ENCODE measurements at regions not wholly inside any gene's neighbourhood (a gene's known extent, or its start where the extent isn't known, plus 50 kb on each side); places are given as distances from the start of the nearest gene placed in this dataset.

DNA sequence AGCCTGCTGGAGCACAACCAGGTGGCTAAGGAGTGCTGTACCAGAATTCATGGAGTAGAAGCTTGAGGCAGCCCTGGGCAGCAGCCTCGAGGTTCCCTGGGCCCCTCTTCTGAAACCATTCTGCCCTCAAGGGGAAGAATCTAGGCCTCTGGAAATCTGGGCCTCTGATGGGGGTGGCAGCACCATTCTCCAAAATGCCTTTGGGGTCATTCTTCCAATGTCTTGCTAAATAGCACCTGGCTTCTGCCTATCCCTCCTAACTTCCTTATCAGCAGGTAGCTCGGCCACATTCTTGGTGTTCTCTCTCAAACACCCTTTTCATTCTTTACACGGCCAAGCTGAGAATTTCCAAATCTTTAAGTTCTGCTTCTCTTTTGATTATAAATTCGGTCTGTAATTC, 473.6 kb downstream of the BCOR start:
- H2AFZ ChIP-seq (replicated peaks; ENCODE audit: low read length, poor library complexity): no peak overlapping the region
- ChIA-PET CTCF (no interaction called here), POLR2A (ENCODE audit: unreplicated experiment) (no interaction called here)
- no peaks in the 10 kb centered on the region for H3K79me1 ChIP-seq (ENCODE audit: low read depth in 1 of 2, low read length in 2 of 2)
- H3K4me3 ChIP-seq (ENCODE audit: insufficient read depth, low read depth, low read length): no peak overlapping the region
- no peak overlapping the region for H2BK120ac ChIP-seq (ENCODE audit: low read depth, low read length)
- no peak overlapping the region for H4K5ac ChIP-seq (ENCODE audit: low read depth, low read length)
- H3K4me2 ChIP-seq (ENCODE audit: low read depth, low read length): no peak overlapping the region
- no peaks in the 10 kb centered on the region for H3K36me3 ChIP-seq (ENCODE audit: control insufficient read depth, insufficient read depth, low read length)
- H3K9me1 ChIP-seq (ENCODE audit: insufficient read depth, low read length): no peaks in the 10 kb centered on the region
- H3K4me1 ChIP-seq (ENCODE audit: control insufficient read depth, insufficient read depth, low read length): no peaks in the 10 kb centered on the region
- H3K9me3 ChIP-seq (ENCODE audit: control insufficient read depth, insufficient read depth, low read length): no peaks in the 10 kb centered on the region; the same call in 1 of the 2 replicates
- no peaks in the 10 kb centered on the region for H4K20me1 ChIP-seq (ENCODE audit: insufficient read depth, low read length)
- no peak overlapping the region for H4K91ac ChIP-seq (ENCODE audit: insufficient read depth, low read depth, low read length)
- in situ Hi-C loops (cut with MboI; ENCODE audit: low sequenced_read_pairs) (loop anchor here (10.0 kb wide), 1 partner anchor 59 kb away; no protein-coding TSS in a partner anchor), dilution Hi-C loops (cut with HindIII; ENCODE audit: low sequenced_read_pairs, unreplicated experiment) (no loop called here), intact Hi-C loops (cut with micrococcal nuclease) (no loop called here)
- no peak overlapping the region for H4K8ac ChIP-seq (ENCODE audit: low read depth in 2 of 2, low read length in 2 of 2)
- H3K56ac ChIP-seq (ENCODE audit: extremely low read depth, insufficient read depth, low read length): no peak overlapping the region
- H2AK9ac ChIP-seq (replicated peaks; ENCODE audit: low read depth, low read length, poor library complexity): no peak overlapping the region
- no peak overlapping the region for H3K23ac ChIP-seq (ENCODE audit: low read depth, low read length)
- H2AK5ac ChIP-seq (ENCODE audit: low read depth, low read length): no peak overlapping the region
- ATAC-seq (ENCODE audit: low read depth): no peak
- DNase-seq: no peak
- no peak overlapping the region for H3K27ac ChIP-seq (ENCODE audit: insufficient read depth, low read length)
- H3K27me3 ChIP-seq (ENCODE audit: control insufficient read depth, insufficient read depth, low read length): peaks cover 10% of the 10 kb centered on the region
- BruUV-seq (replicated peaks): no TSS peak
- no peak overlapping the region for H2BK20ac ChIP-seq (ENCODE audit: low read depth, low read length)
- 36% methylated on average over 2 of the region's 4 CpGs; no CpG with 5 or more reads in 1 of the 2 experiments for WGBS, 2 experiments (ENCODE audit: extremely low coverage in 2 of 2, insufficient read length in 1 of 2)
- TF ChIP-seq MXI1 (IDR thresholded peaks at IDR 0.05; ENCODE audit: borderline replicate concordance, low read depth, low read length) (no peak), MAZ (IDR thresholded peaks at IDR 0.05; ENCODE audit: borderline replicate concordance, low read depth, low read length) (no peak)
- TF ChIP-seq, protein P1, sequence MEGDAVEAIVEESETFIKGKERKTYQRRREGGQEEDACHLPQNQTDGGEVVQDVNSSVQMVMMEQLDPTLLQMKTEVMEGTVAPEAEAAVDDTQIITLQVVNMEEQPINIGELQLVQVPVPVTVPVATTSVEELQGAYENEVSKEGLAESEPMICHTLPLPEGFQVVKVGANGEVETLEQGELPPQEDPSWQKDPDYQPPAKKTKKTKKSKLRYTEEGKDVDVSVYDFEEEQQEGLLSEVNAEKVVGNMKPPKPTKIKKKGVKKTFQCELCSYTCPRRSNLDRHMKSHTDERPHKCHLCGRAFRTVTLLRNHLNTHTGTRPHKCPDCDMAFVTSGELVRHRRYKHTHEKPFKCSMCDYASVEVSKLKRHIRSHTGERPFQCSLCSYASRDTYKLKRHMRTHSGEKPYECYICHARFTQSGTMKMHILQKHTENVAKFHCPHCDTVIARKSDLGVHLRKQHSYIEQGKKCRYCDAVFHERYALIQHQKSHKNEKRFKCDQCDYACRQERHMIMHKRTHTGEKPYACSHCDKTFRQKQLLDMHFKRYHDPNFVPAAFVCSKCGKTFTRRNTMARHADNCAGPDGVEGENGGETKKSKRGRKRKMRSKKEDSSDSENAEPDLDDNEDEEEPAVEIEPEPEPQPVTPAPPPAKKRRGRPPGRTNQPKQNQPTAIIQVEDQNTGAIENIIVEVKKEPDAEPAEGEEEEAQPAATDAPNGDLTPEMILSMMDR (conservative IDR thresholded peaks at IDR 0.05; ENCODE audit: low read depth, low read length): no peak
- H3K9ac ChIP-seq (ENCODE audit: low read depth, low read length): no peak overlapping the region
- no peak overlapping the region for H3K4ac ChIP-seq (ENCODE audit: low read depth, low read length)
- H3K14ac ChIP-seq (replicated peaks; ENCODE audit: low read depth, low read length): no peak overlapping the region
- H2BK5ac ChIP-seq (ENCODE audit: low read depth, low read length, poor library complexity, severe bottlenecking): no peak overlapping the region
- H3K18ac ChIP-seq (ENCODE audit: low read depth, low read length): no peak overlapping the region
- no peak overlapping the region for H2BK15ac ChIP-seq (ENCODE audit: low read depth, low read length)

Data from IMR-90 (cell line).